HG03354 (cell line): ENCODE measurements at regions not wholly inside any gene's neighbourhood (a gene's known extent, or its start where the extent isn't known, plus 50 kb on each side); places are given as distances from the start of the nearest gene placed in this dataset.

Experiments
- ATAC-seq: cut with Tn5 transposase; IDR thresholded peaks from one replicate; pipeline ENCODE4 v1.9.1; 2021; ENCODE audit warnings: mild to moderate bottlenecking; ENCODE audit not compliant: unreplicated experiment, poor library complexity, severe bottlenecking

GRCh38 chr12:30508205-30508967, 187.3 kb downstream of the IPO8 start:
- no peak for ATAC-seq

GRCh38 chr12:30507576-30507975, 188.1 kb downstream of the IPO8 start:
- ATAC-seq, result no peak

- no peak for ATAC-seq
Observed at GRCh38 chr12:30506411-30506810, 189.3 kb downstream of the IPO8 start.

GRCh38 chr12:30501718-30502117, 194.0 kb downstream of the IPO8 start:
- no peak for ATAC-seq

- ATAC-seq, result no peak
Observed at GRCh38 chr12:30500532-30500931, 195.1 kb downstream of the IPO8 start.

- ATAC-seq, result no peak
Observed at GRCh38 chr12:30485230-30485890, 210.3 kb downstream of the IPO8 start.

GRCh38 chr12:30484658-30485057, 211.0 kb downstream of the IPO8 start:
- no peak for ATAC-seq

- no peak for ATAC-seq
Observed at GRCh38 chr12:30482650-30483049, 213.0 kb downstream of the IPO8 start.

- ATAC-seq, result no peak
Observed at GRCh38 chr12:30473274-30473673, 222.4 kb downstream of the IPO8 start.

- ATAC-seq, result no peak
Observed at GRCh38 chr12:30466093-30466585, 229.5 kb downstream of the IPO8 start.

GRCh38 chr12:30463636-30464035, 232.0 kb downstream of the IPO8 start:
- ATAC-seq, result no peak

- no peak for ATAC-seq
Observed at GRCh38 chr12:30462249-30462648, 233.4 kb downstream of the IPO8 start.

GRCh38 chr12:30461026-30461615, 234.5 kb downstream of the IPO8 start:
- no peak for ATAC-seq

- no peak for ATAC-seq
Observed at GRCh38 chr12:30458453-30458852, 237.2 kb downstream of the IPO8 start.

GRCh38 chr12:30457621-30458289, 237.9 kb downstream of the IPO8 start:
- ATAC-seq, result no peak

GRCh38 chr12:30450872-30451271, 244.8 kb downstream of the IPO8 start:
- no peak for ATAC-seq

GRCh38 chr12:30450226-30450625, 245.4 kb downstream of the IPO8 start:
- no peak for ATAC-seq

GRCh38 chr12:30448038-30448437, 247.6 kb downstream of the IPO8 start:
- no peak for ATAC-seq

GRCh38 chr12:30447061-30447750, 248.5 kb downstream of the IPO8 start:
- ATAC-seq, result no peak

GRCh38 chr12:30442461-30442860, 253.2 kb downstream of the IPO8 start:
- no peak for ATAC-seq
